ENCODE measurements at regions not wholly inside any gene's neighbourhood (a gene's known extent, or its start where the extent isn't known, plus 50 kb on each side); places are given as distances from the start of the nearest gene placed in this dataset.
"Not testable (repeated sequence)": the region's sequence is repeated elsewhere in the genome, so short reads cannot be mapped to it uniquely, and the experiment has no call there.

DNA sequence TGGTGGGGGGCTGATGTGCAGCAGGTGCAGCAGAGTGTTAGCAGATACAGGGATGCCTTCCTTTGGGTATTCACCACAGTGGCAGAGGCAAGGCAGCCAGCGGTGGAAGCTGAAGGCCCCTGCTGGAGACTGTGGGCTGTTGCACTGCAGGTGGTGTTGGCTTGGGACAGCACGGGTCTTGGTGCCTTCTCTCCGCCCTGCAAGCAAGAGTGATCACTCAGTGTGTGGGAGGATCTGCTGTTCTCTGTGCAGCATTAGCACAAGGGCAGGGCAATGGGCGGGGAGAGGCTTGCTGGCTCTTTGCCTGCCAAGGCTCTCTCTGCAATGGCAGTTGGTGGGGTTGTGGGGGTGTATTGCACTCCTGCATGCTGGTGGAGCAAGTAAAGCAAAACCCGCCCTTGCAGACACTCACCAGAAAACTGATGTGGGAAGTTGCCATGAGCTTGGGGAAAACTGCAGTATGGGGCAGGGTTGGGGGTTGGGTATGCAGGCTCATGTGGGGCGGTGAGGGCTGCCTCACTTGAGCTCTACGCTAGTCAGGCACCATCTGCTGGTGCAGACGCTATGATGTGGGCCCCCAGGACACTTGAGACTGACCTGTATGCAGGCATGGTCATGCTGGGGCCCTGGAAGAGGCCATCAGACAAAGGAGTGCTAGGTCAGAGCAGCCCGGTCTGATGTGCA is 820.8 kb upstream of the GRIA3 start (continued):
- TF ChIP-seq, protein P1, sequence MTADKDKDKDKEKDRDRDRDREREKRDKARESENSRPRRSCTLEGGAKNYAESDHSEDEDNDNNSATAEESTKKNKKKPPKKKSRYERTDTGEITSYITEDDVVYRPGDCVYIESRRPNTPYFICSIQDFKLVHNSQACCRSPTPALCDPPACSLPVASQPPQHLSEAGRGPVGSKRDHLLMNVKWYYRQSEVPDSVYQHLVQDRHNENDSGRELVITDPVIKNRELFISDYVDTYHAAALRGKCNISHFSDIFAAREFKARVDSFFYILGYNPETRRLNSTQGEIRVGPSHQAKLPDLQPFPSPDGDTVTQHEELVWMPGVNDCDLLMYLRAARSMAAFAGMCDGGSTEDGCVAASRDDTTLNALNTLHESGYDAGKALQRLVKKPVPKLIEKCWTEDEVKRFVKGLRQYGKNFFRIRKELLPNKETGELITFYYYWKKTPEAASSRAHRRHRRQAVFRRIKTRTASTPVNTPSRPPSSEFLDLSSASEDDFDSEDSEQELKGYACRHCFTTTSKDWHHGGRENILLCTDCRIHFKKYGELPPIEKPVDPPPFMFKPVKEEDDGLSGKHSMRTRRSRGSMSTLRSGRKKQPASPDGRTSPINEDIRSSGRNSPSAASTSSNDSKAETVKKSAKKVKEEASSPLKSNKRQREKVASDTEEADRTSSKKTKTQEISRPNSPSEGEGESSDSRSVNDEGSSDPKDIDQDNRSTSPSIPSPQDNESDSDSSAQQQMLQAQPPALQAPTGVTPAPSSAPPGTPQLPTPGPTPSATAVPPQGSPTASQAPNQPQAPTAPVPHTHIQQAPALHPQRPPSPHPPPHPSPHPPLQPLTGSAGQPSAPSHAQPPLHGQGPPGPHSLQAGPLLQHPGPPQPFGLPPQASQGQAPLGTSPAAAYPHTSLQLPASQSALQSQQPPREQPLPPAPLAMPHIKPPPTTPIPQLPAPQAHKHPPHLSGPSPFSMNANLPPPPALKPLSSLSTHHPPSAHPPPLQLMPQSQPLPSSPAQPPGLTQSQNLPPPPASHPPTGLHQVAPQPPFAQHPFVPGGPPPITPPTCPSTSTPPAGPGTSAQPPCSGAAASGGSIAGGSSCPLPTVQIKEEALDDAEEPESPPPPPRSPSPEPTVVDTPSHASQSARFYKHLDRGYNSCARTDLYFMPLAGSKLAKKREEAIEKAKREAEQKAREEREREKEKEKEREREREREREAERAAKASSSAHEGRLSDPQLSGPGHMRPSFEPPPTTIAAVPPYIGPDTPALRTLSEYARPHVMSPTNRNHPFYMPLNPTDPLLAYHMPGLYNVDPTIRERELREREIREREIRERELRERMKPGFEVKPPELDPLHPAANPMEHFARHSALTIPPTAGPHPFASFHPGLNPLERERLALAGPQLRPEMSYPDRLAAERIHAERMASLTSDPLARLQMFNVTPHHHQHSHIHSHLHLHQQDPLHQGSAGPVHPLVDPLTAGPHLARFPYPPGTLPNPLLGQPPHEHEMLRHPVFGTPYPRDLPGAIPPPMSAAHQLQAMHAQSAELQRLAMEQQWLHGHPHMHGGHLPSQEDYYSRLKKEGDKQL (CRISPR knock-in tag; IDR thresholded peaks at IDR 0.05; ENCODE audit: borderline replicate concordance): no peak

DNA sequence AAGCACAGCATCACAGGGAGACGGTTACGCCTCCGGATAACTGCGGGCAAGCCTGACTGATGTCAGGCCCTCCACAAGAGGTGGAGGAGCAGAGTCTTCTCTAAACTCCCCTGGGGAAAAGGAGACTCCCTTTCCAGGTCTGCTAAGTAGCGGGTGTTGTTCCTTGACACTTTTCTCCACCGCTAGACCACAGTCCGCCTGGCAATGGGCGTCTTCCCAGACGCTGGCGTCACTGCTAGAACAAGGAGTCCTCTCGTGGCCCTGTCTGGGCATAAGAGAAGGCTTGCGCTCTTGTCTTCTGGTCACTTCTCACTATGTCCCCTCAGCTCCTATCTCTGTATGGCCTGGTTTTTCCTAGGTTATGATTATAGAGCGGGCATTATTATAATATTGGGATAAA is 808.5 kb upstream of the GRIA3 start:
- H3K36me3 ChIP-seq (ENCODE audit: control insufficient read depth, insufficient read depth, low read length); DNase-seq (ENCODE audit: extremely low read depth in 1 of 4, low spot score in 3 of 4); BruUV-seq (replicated peaks); H3K4me1 ChIP-seq (replicated peaks in 1 of 2; ENCODE audit: control insufficient read depth in 2 of 2, insufficient read depth in 2 of 2, low read length in 2 of 2); H3K4me3 ChIP-seq; H3K27me3 ChIP-seq (ENCODE audit: control insufficient read depth in 2 of 2, insufficient read depth in 2 of 2, low read length in 2 of 2); H2AFZ ChIP-seq (ENCODE audit: low read depth, low read length); H3K9me1 ChIP-seq (ENCODE audit: control insufficient read depth, insufficient read depth, low read length); in situ Hi-C loops (cut with MboI); H3K9me3 ChIP-seq (replicated peaks; ENCODE audit: control insufficient read depth, insufficient read depth, low read depth, low read length); intact Hi-C loops (cut with micrococcal nuclease); ATAC-seq; H3K79me2 ChIP-seq (ENCODE audit: control insufficient read depth, insufficient read depth, low read length); CTCF ChIA-PET (ENCODE audit: low intra/inter-chr PET ratio); H3K9ac ChIP-seq (ENCODE audit: insufficient read depth in 1 of 2, low read depth in 2 of 2, low read length in 2 of 2); H3K4me2 ChIP-seq (ENCODE audit: insufficient read depth, low read length); FAIRE-seq; H4K20me1 ChIP-seq (replicated peaks; ENCODE audit: control insufficient read depth, insufficient read depth, low read length); POLR2A ChIA-PET; H3K27ac ChIP-seq (ENCODE audit: extremely low read depth, low read depth, low read length): not testable (repeated sequence)
- WGBS (ENCODE audit: insufficient coverage, low coverage, missing lambda C conversion rate): 3% methylated on average over 11 of the region's 13 CpGs

Measured in K562 (cell line).